ENCODE measurements at regions not wholly inside any gene's neighbourhood (a gene's known extent, or its start where the extent isn't known, plus 50 kb on each side); places are given as distances from the start of the nearest gene placed in this dataset.

- no peak overlapping the region for H3K56ac ChIP-seq (ENCODE audit: insufficient read length, low read depth, low read length)
- no peaks in the 10 kb centered on the region for H3K23me2 ChIP-seq (ENCODE audit: insufficient read length, low read depth, low read length, poor library complexity, severe bottlenecking)
- WGBS (ENCODE audit: extremely low coverage, insufficient read length, low lambda C conversion rate): no CpG with 5 or more reads among the region's 2 CpGs
- DNase-seq: no peak
- H2BK20ac ChIP-seq (ENCODE audit: low read depth, low read length, poor library complexity, severe bottlenecking): no peak overlapping the region
- H3K9ac ChIP-seq (ENCODE audit: extremely low read depth, insufficient read length, low read length): no peak overlapping the region
- no peaks in the 10 kb centered on the region for H3K4me1 ChIP-seq (ENCODE audit: insufficient read depth, low read length)
- H2BK5ac ChIP-seq (ENCODE audit: insufficient read length, low read length): no peak overlapping the region
- H3K4me1 Mint-ChIP-seq: no peaks in the 10 kb centered on the region
- H3K14ac ChIP-seq (ENCODE audit: insufficient read depth, low read length): no peak overlapping the region
- H2AFZ ChIP-seq (ENCODE audit: low read length): no peak overlapping the region
- H3K27me3 ChIP-seq (ENCODE audit: insufficient read depth, low read length): no peaks in the 10 kb centered on the region
- H3K4ac ChIP-seq (ENCODE audit: low read depth, low read length): no peak overlapping the region
- no peak overlapping the region for H4K8ac ChIP-seq (replicated peaks; ENCODE audit: insufficient read length, low read depth, low read length)
- H3K79me1 ChIP-seq (ENCODE audit: insufficient read depth, low read depth, low read length, poor library complexity, severe bottlenecking): no peaks in the 10 kb centered on the region
- H3K9me3 ChIP-seq (ENCODE audit: control insufficient read depth, low read depth, low read length): no peaks in the 10 kb centered on the region
- no peak overlapping the region for H4K91ac ChIP-seq (ENCODE audit: insufficient read length, low read depth, low read length)
- no peaks in the 10 kb centered on the region for H4K20me1 ChIP-seq (ENCODE audit: control insufficient read depth, insufficient read depth, insufficient read length)
- no peak overlapping the region for H3K23ac ChIP-seq (ENCODE audit: insufficient read length, low read depth, low read length)
- H2BK12ac ChIP-seq (ENCODE audit: insufficient read length, low read depth, low read length): no peak overlapping the region
- no peak overlapping the region for H2AK5ac ChIP-seq (ENCODE audit: insufficient read length, low read length)
- peaks cover 5% of the 10 kb centered on the region for H3K27me3 Mint-ChIP-seq (ENCODE audit: low read depth)
- H3K18ac ChIP-seq (ENCODE audit: insufficient read length, low read depth, low read length): no peak overlapping the region
- H3K36me3 Mint-ChIP-seq (ENCODE audit: insufficient read depth in 1 of 3, low read depth in 3 of 3): peaks cover 2 to 14% (median 4%) of the 10 kb centered on the region in 3 experiments; a peak in 4 of 7 replicates
- no peak overlapping the region for H3K27ac Mint-ChIP-seq
- TF ChIP-seq CTCF (conservative IDR thresholded peaks at IDR 0.05): no peak
- H2BK15ac ChIP-seq (ENCODE audit: low read depth, low read length): no peak overlapping the region
- no peak overlapping the region for H3K27ac ChIP-seq (ENCODE audit: insufficient read length, low read depth, low read length)
- H2BK120ac ChIP-seq (ENCODE audit: low read depth, low read length, poor library complexity, severe bottlenecking): no peak overlapping the region
- H3K4me3 Mint-ChIP-seq: no peak overlapping the region
- no peak overlapping the region for H3T11ph ChIP-seq (ENCODE audit: low read length)
- H3K4me2 ChIP-seq (ENCODE audit: insufficient read depth, insufficient read length, low read length): no peak overlapping the region
- no peak overlapping the region for H4K5ac ChIP-seq (ENCODE audit: insufficient read length, low read depth, low read length)
- peaks cover 7 to 13% of the 10 kb centered on the region in 2 experiments; a peak in 3 of 5 replicates for H3K9me3 Mint-ChIP-seq
- no peaks in the 10 kb centered on the region for H3K79me2 ChIP-seq (ENCODE audit: insufficient read depth, low read length)
Observed at GRCh38 chr14:28953973-28954372, 187.4 kb downstream of the FOXG1 start.

Data from H9 (cell line).